ENCODE measurements at regions not wholly inside any gene's neighbourhood (a gene's known extent, or its start where the extent isn't known, plus 50 kb on each side); places are given as distances from the start of the nearest gene placed in this dataset.

DNA sequence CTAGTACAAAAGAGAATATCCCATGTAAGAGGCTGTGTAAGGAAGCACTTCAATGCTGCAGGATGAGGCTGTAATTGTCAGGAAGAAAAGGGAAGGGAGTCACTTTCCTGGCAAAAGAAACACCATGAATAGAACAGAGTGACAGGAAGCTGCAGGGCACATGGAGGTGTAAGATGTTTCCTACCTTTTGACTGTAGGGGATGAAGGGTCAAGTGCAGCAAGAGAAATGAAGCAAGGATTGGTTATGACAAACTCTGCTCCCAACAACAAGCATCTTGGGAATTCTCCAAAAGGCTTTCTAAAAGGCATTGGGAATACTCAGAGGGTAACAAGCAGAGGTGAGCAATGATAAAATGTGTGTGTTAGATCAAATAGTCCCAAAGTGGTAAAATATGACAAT lies 74.3 kb upstream of the NPY2R start:
- H3K27me3 ChIP-seq (ENCODE audit: insufficient read depth, low read depth): no peaks in the 10 kb centered on the region
- H3K4me1 ChIP-seq (ENCODE audit: low read depth, poor library complexity, severe bottlenecking): no peaks in the 10 kb centered on the region
- no peaks in the 10 kb centered on the region for H3K79me2 ChIP-seq (ENCODE audit: insufficient read depth, low read depth)
- no peak overlapping the region for H3K4me2 ChIP-seq
- no peaks in the 10 kb centered on the region for H4K20me1 ChIP-seq (ENCODE audit: insufficient read depth)
- H3K9ac ChIP-seq: no peak overlapping the region
- no peak overlapping the region for H2AFZ ChIP-seq (ENCODE audit: low read depth)
- no peak overlapping the region for H3K4me3 ChIP-seq (IDR thresholded peaks at IDR 0.05; ENCODE audit: insufficient read depth, low read depth, low read length)
- H3K27ac ChIP-seq: no peak overlapping the region
- TF ChIP-seq, protein P1, sequence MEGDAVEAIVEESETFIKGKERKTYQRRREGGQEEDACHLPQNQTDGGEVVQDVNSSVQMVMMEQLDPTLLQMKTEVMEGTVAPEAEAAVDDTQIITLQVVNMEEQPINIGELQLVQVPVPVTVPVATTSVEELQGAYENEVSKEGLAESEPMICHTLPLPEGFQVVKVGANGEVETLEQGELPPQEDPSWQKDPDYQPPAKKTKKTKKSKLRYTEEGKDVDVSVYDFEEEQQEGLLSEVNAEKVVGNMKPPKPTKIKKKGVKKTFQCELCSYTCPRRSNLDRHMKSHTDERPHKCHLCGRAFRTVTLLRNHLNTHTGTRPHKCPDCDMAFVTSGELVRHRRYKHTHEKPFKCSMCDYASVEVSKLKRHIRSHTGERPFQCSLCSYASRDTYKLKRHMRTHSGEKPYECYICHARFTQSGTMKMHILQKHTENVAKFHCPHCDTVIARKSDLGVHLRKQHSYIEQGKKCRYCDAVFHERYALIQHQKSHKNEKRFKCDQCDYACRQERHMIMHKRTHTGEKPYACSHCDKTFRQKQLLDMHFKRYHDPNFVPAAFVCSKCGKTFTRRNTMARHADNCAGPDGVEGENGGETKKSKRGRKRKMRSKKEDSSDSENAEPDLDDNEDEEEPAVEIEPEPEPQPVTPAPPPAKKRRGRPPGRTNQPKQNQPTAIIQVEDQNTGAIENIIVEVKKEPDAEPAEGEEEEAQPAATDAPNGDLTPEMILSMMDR (conservative IDR thresholded peaks at IDR 0.05; ENCODE audit: low read depth, low read length): no peak
- H3K36me3 ChIP-seq (ENCODE audit: insufficient read depth): no peaks in the 10 kb centered on the region

DNA sequence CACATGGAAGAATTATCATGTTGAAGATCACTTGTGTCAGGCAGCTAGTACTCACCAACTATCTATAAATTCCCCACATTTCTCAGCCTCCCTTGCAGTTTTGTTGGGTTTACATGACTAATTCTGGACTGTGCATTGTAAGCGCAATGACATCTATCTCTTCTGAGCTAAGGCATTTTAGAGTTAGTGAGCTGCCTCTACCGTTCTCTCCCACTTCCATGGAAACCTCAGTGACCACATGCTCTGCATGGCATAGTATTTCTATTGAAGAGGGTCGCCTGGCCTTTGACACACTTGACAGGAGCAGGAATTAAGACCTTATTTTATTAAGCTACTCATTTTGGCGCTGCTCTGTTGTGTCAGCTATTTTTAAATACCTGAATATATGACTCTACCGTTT lies 67.5 kb upstream of the NPY2R start:
- Histone ChIP-seq H4K20me1 (ENCODE audit: insufficient read depth) (no peaks in the 10 kb centered on the region), H3K27me3 (ENCODE audit: insufficient read depth, low read depth) (no peaks in the 10 kb centered on the region), H3K36me3 (ENCODE audit: insufficient read depth) (no peaks in the 10 kb centered on the region), H3K79me2 (ENCODE audit: insufficient read depth, low read depth) (no peaks in the 10 kb centered on the region), H3K4me2 (no peak overlapping the region), H3K9ac (no peak overlapping the region), H3K27ac (no peak overlapping the region), H2AFZ (ENCODE audit: low read depth) (no peak overlapping the region), H3K4me1 (ENCODE audit: low read depth, poor library complexity, severe bottlenecking) (no peaks in the 10 kb centered on the region), H3K4me3 (IDR thresholded peaks at IDR 0.05; ENCODE audit: insufficient read depth, low read depth, low read length) (no peak overlapping the region)
- TF ChIP-seq, protein P1 (conservative IDR thresholded peaks at IDR 0.05; ENCODE audit: low read depth, low read length): no peak

DNA sequence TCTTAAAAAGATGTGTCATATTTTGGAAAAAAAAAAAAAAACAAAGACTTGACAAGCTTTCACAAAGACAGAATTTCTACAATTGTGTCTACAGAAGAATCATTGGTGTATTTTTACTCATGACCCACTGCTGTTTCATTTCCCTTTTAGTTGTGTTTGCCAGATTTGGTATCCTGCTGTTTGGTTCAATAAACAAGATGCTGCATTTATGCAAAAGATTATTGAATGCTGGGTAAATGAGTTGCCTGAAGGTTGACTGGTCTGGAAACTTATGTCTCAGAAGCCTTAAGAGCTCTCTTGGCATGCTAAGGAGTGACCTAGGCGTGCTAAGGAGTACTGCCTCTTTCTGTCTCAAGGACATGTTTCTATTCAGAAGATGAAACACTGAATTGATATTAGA lies 64.9 kb upstream of the NPY2R start:
- H4K20me1 ChIP-seq (ENCODE audit: insufficient read depth): no peaks in the 10 kb centered on the region
- no peak overlapping the region for H3K4me3 ChIP-seq (IDR thresholded peaks at IDR 0.05; ENCODE audit: insufficient read depth, low read depth, low read length)
- no peaks in the 10 kb centered on the region for H3K79me2 ChIP-seq (ENCODE audit: insufficient read depth, low read depth)
- no peaks in the 10 kb centered on the region for H3K4me1 ChIP-seq (ENCODE audit: low read depth, poor library complexity, severe bottlenecking)
- TF ChIP-seq, protein P1 (conservative IDR thresholded peaks at IDR 0.05; ENCODE audit: low read depth, low read length): no peak
- H3K4me2 ChIP-seq: no peak overlapping the region
- H3K27me3 ChIP-seq (ENCODE audit: insufficient read depth, low read depth): no peaks in the 10 kb centered on the region
- H3K9ac ChIP-seq: no peak overlapping the region
- no peak overlapping the region for H2AFZ ChIP-seq (ENCODE audit: low read depth)
- no peaks in the 10 kb centered on the region for H3K36me3 ChIP-seq (ENCODE audit: insufficient read depth)
- no peak overlapping the region for H3K27ac ChIP-seq
